ENCODE measurements at regions not wholly inside any gene's neighbourhood (a gene's known extent, or its start where the extent isn't known, plus 50 kb on each side); places are given as distances from the start of the nearest gene placed in this dataset.

GRCh38 chr3:118578559-118578958, 456.1 kb downstream of the IGSF11 start:
- intact Hi-C loops (cut with DNase I; ENCODE audit: low total_unique reads), result no loop called here
- no peak for TF ChIP-seq CTCF (IDR thresholded peaks at IDR 0.05)
- TF ChIP-seq EP300 (IDR thresholded peaks at IDR 0.05; ENCODE audit: low read depth), result no peak
- no peak for TF ChIP-seq POLR2A (IDR thresholded peaks at IDR 0.05)
- TF ChIP-seq POLR2AphosphoS5 (IDR thresholded peaks at IDR 0.05), result no peak
- WGBS, 2 donors (ENCODE audit: low coverage in 1 of 2), result 93 to 96% methylated on average over 4 to 6 of the region's 6 CpGs
- Histone ChIP-seq H3K27ac (no peak overlapping the region), H3K9me3 (no peaks in the 10 kb centered on the region), H3K36me3 (no peaks in the 10 kb centered on the region), H3K27me3 (no peaks in the 10 kb centered on the region), H3K4me1 (peaks cover 0 to 4% (median 0%) of the 10 kb centered on the region in 4 donors), H3K4me3 (no peak overlapping the region)
- in situ Hi-C loops (cut with MboI; ENCODE audit: low pct_ligation_motif_present in 1 of 4, low pct_unique_long_range_greater_than_20kb in 1 of 4, low sequenced_read_pairs in 3 of 4), result no loop called here
- no peak for DNase-seq

- H3K36me3 ChIP-seq, result no peaks in the 10 kb centered on the region
- no peaks in the 10 kb centered on the region for H3K27me3 ChIP-seq
- TF ChIP-seq CTCF (IDR thresholded peaks at IDR 0.05), result no peak
- TF ChIP-seq POLR2A (IDR thresholded peaks at IDR 0.05), result no peak
- TF ChIP-seq EP300 (IDR thresholded peaks at IDR 0.05; ENCODE audit: low read depth), result no peak
- TF ChIP-seq POLR2AphosphoS5 (IDR thresholded peaks at IDR 0.05), result no peak
- no peak overlapping the region for H3K4me3 ChIP-seq
- H3K27ac ChIP-seq, result no peak overlapping the region
- WGBS, 2 donors (ENCODE audit: low coverage in 1 of 2), result 59 to 64% methylated on average over 2 of the region's 2 CpGs
- no peaks in the 10 kb centered on the region for H3K9me3 ChIP-seq
- in situ Hi-C loops (cut with MboI; ENCODE audit: low pct_ligation_motif_present in 1 of 4, low pct_unique_long_range_greater_than_20kb in 1 of 4, low sequenced_read_pairs in 3 of 4) (no loop called here), intact Hi-C loops (cut with DNase I; ENCODE audit: low total_unique reads) (no loop called here)
- no peaks in the 10 kb centered on the region for H3K4me1 ChIP-seq
- no peak for DNase-seq
These were observed 447.5 kb downstream of the IGSF11 start for GRCh38 chr3:118587037-118587741.

- TF ChIP-seq POLR2AphosphoS5 (IDR thresholded peaks at IDR 0.05) (no peak), CTCF (IDR thresholded peaks at IDR 0.05) (no peak), EP300 (IDR thresholded peaks at IDR 0.05; ENCODE audit: low read depth) (no peak), POLR2A (IDR thresholded peaks at IDR 0.05) (no peak)
- intact Hi-C loops (cut with DNase I; ENCODE audit: low total_unique reads) (no loop called here), in situ Hi-C loops (cut with MboI; ENCODE audit: low pct_ligation_motif_present in 1 of 4, low pct_unique_long_range_greater_than_20kb in 1 of 4, low sequenced_read_pairs in 3 of 4) (no loop called here)
- DNase-seq, result no peak
- H3K4me3 ChIP-seq, result no peak overlapping the region
- no peaks in the 10 kb centered on the region for H3K9me3 ChIP-seq
- no peaks in the 10 kb centered on the region for H3K27me3 ChIP-seq
- no peak overlapping the region for H3K27ac ChIP-seq
- H3K36me3 ChIP-seq, result no peaks in the 10 kb centered on the region
- no peaks in the 10 kb centered on the region for H3K4me1 ChIP-seq
These were observed 446.8 kb downstream of the IGSF11 start for GRCh38 chr3:118587847-118588246.

- no peak for DNase-seq
- no peaks in the 10 kb centered on the region for H3K27me3 ChIP-seq
- peaks cover 0 to 3% of the 10 kb centered on the region in 2 donors for H3K9me3 ChIP-seq
- H3K4me1 ChIP-seq, result no peaks in the 10 kb centered on the region
- TF ChIP-seq CTCF (IDR thresholded peaks at IDR 0.05) (no peak), POLR2AphosphoS5 (IDR thresholded peaks at IDR 0.05) (no peak)
- in situ Hi-C loops (cut with MboI; ENCODE audit: low pct_ligation_motif_present in 1 of 4, low pct_unique_long_range_greater_than_20kb in 1 of 4, low sequenced_read_pairs in 3 of 4) (no loop called here), intact Hi-C loops (cut with DNase I; ENCODE audit: low total_unique reads) (no loop called here)
- 45 to 68% methylated on average over 3 to 4 of the region's 4 CpGs for WGBS, 2 donors (ENCODE audit: low coverage in 1 of 2)
- H3K27ac ChIP-seq, result no peak overlapping the region
- H3K4me3 ChIP-seq, result no peak overlapping the region
- no peaks in the 10 kb centered on the region for H3K36me3 ChIP-seq
These were observed 441.4 kb downstream of the IGSF11 start for GRCh38 chr3:118593277-118593670.

Measured in transverse colon (tissue), 4 donors.